GM23338 (cell line): ENCODE measurements at regions not wholly inside any gene's neighbourhood (a gene's known extent, or its start where the extent isn't known, plus 50 kb on each side); places are given as distances from the start of the nearest gene placed in this dataset.

Experiments
- ATAC-seq: fragments of 200-7000 bp; cut with Tn5 transposase; 3 replicates; pipeline ENCODE4 v1.9.1; 2020
- DNase-seq: peaks from one replicate; pipeline ENCODE4 v3.0.0-alpha.2; 2015; ENCODE audit warnings: low spot score
- H2AFZ ChIP-seq: fragments of 200-600 bp; sonication (generic); 2 replicates; pipeline ENCODE4 v1.8.0; 2016; ENCODE audit warnings: antibody characterized with exemption, mild to moderate bottlenecking, moderate library complexity
- H3F3A ChIP-seq: fragments of 200-600 bp; sonication (generic); replicated peaks from 2 replicates; pipeline ENCODE4 v1.8.0; 2017; ENCODE audit warnings: antibody characterized with exemption, mixed run types, low read depth
- H3K27ac ChIP-seq: fragments of 200-600 bp; sonication (generic); 2 replicates; pipeline ENCODE4 v1.6.1; 2016; ENCODE audit warnings: low read depth
- H3K27me3 ChIP-seq: fragments of 200-600 bp; sonication (generic); 2 replicates; pipeline ENCODE4 v1.8.0; 2016; ENCODE audit warnings: mild to moderate bottlenecking, mixed run types, moderate library complexity; ENCODE audit not compliant: insufficient read depth
- H3K36me3 ChIP-seq: fragments of 200-600 bp; sonication (generic); 2 replicates; pipeline ENCODE4 v1.8.0; 2016; ENCODE audit warnings: mild to moderate bottlenecking; ENCODE audit not compliant: insufficient read depth
- H3K4me1 ChIP-seq: fragments of 200-600 bp; sonication (generic); 2 replicates; pipeline ENCODE4 v1.8.0; 2016; ENCODE audit warnings: mild to moderate bottlenecking, moderate library complexity; ENCODE audit not compliant: insufficient read depth
- H3K4me2 ChIP-seq: fragments of 200-600 bp; sonication (generic); 2 replicates; pipeline ENCODE4 v1.7.1; 2017; ENCODE audit warnings: mixed run types
- H3K4me3 ChIP-seq: fragments of 200-600 bp; sonication (generic); 2 replicates; pipeline ENCODE4 v1.6.1; 2016; ENCODE audit warnings: mixed run types
- H3K79me2 ChIP-seq: fragments of 200-600 bp; sonication (generic); replicated peaks from 2 replicates; pipeline ENCODE4 v1.8.0; 2017; ENCODE audit warnings: mild to moderate bottlenecking; ENCODE audit not compliant: insufficient read depth
- H3K9me2 ChIP-seq: fragments of 200-600 bp; sonication (generic); 2 replicates; pipeline ENCODE4 v1.8.0; 2017; ENCODE audit not compliant: insufficient read depth
- H4K20me1 ChIP-seq: fragments of 200-600 bp; sonication (generic); replicated peaks from 2 replicates; pipeline ENCODE4 v1.8.0; 2017; ENCODE audit warnings: mild to moderate bottlenecking; ENCODE audit not compliant: insufficient read depth
- H3K27ac Mint-ChIP-seq: 2 replicates; pipeline ENCODE4 v1.8.0; 2020; ENCODE audit warnings: inconsistent platforms, mild to moderate bottlenecking, moderate library complexity, mixed read lengths
- H3K27me3 Mint-ChIP-seq: 3 replicates; pipeline ENCODE4 v1.8.0; 2022; ENCODE audit warnings: low read depth, mild to moderate bottlenecking, moderate library complexity, mixed read lengths, inconsistent platforms; ENCODE audit not compliant: insufficient read depth, poor library complexity
- H3K36me3 Mint-ChIP-seq: 3 replicates; pipeline ENCODE4 v1.8.0; 2021; ENCODE audit warnings: low read depth, mild to moderate bottlenecking, inconsistent platforms, moderate library complexity, mixed read lengths
- H3K4me1 Mint-ChIP-seq: 3 replicates; pipeline ENCODE4 v1.8.0; 2020; ENCODE audit warnings: mild to moderate bottlenecking, inconsistent platforms, mixed read lengths
- H3K4me3 Mint-ChIP-seq: 3 replicates; pipeline ENCODE4 v1.8.0; 2021; ENCODE audit warnings: moderate library complexity, mild to moderate bottlenecking, inconsistent platforms, mixed read lengths
- H3K9me3 Mint-ChIP-seq: 3 replicates; pipeline ENCODE4 v1.8.0; 2020; ENCODE audit warnings: moderate library complexity, mild to moderate bottlenecking, inconsistent platforms, mixed read lengths
- CREB1 ChIP-seq: fragments of 250-450 bp; sonication (Bioruptor Pico); IDR thresholded peaks from 2 replicates; pipeline ENCODE4 v1.5.0; 2020; ENCODE audit warnings: low read depth, mild to moderate bottlenecking, moderate library complexity
- CTCF ChIP-seq, 2 experiments: fragments of 200-600 bp in 1 of 2; sonication (generic) in 1 of 2; conservative IDR thresholded peaks; 2 replicates each; pipeline versions ENCODE4 v1.5.1 to v1.6.1; 2016 to 2017; ENCODE audit warnings: antibody characterized with exemption in 2 of 2, low read depth in 2 of 2, mild to moderate bottlenecking in 2 of 2, moderate library complexity in 1 of 2
- NANOG ChIP-seq: IDR thresholded peaks from 2 replicates; pipeline ENCODE4 v1.6.1; 2016; ENCODE audit warnings: antibody characterized with exemption, borderline replicate concordance
- ZNF462 ChIP-seq: fragments of 250-450 bp; sonication (Bioruptor Pico); IDR thresholded peaks from 2 replicates; pipeline ENCODE4 v1.5.0; 2020; ENCODE audit warnings: mild to moderate bottlenecking, moderate library complexity

- no peak for TF ChIP-seq ZNF462 (CRISPR knock-in tag)
- no peak for TF ChIP-seq NANOG
These were observed 122.0 kb downstream of the USP22 start (continued) for GRCh38 chr17:20920815-20921199.

- no peak for ATAC-seq
- no peaks in the 10 kb centered on the region for H3K36me3 Mint-ChIP-seq
- no peaks in the 10 kb centered on the region for H4K20me1 ChIP-seq
- no peaks in the 10 kb centered on the region for H3K9me2 ChIP-seq
- H3K4me1 ChIP-seq = no peaks in the 10 kb centered on the region; the same call in 1 of the 2 replicates
- H3K27ac Mint-ChIP-seq = no peak overlapping the region
- H3K36me3 ChIP-seq = no peaks in the 10 kb centered on the region
- DNase-seq = no peak
- H3K27ac ChIP-seq = no peak overlapping the region; the same call in 1 of the 2 replicates
- no peak overlapping the region for H3K4me2 ChIP-seq
- no peak overlapping the region for H3K4me3 ChIP-seq
- H2AFZ ChIP-seq = no peak overlapping the region
- H3K79me2 ChIP-seq = no peaks in the 10 kb centered on the region
- H3K27me3 Mint-ChIP-seq = no peaks in the 10 kb centered on the region
- no peaks in the 10 kb centered on the region for H3F3A ChIP-seq
- no peaks in the 10 kb centered on the region for H3K9me3 Mint-ChIP-seq
- H3K4me1 Mint-ChIP-seq = no peaks in the 10 kb centered on the region; the same call in 2 of the 3 replicates
- H3K4me3 Mint-ChIP-seq = no peak overlapping the region
- H3K27me3 ChIP-seq = no peaks in the 10 kb centered on the region
- TF ChIP-seq CREB1 (CRISPR knock-in tag) = no peak
- no peak for TF ChIP-seq ZNF462 (CRISPR knock-in tag)
- no peak for TF ChIP-seq CTCF (conservative IDR thresholded peaks at IDR 0.05; ENCODE audit: low read depth in 2 of 2)
These were observed 120.6 kb downstream of the USP22 start for GRCh38 chr17:20922128-20922670.
